ENCODE measurements at regions not wholly inside any gene's neighbourhood (a gene's known extent, or its start where the extent isn't known, plus 50 kb on each side); places are given as distances from the start of the nearest gene placed in this dataset.
"Not testable (repeated sequence)": the region's sequence is repeated elsewhere in the genome, so short reads cannot be mapped to it uniquely, and the experiment has no call there.

GRCh38 chr6:77263003-77263402 lies 200.3 kb downstream of the HTR1B start:
- H3K9me2 ChIP-seq (replicated peaks; ENCODE audit: insufficient read depth), result no peaks in the 10 kb centered on the region
- H3K9me3 ChIP-seq (ENCODE audit: low read depth), result no peaks in the 10 kb centered on the region
- TF ChIP-seq CTCF (IDR thresholded peaks at IDR 0.05; ENCODE audit: poor library complexity) (no peak), EZH2phosphoT487 (IDR thresholded peaks at IDR 0.05; ENCODE audit: low read depth, severe bottlenecking, unreplicated experiment) (no peak), EZH2 (IDR thresholded peaks at IDR 0.05; ENCODE audit: borderline replicate concordance) (no peak)
- no peaks in the 10 kb centered on the region for H3K79me2 ChIP-seq
- no peak overlapping the region for H3K4me3 ChIP-seq
- H3K36me3 ChIP-seq (replicated peaks; ENCODE audit: insufficient read depth, low read depth), result no peaks in the 10 kb centered on the region
- no peak for DNase-seq (ENCODE audit: low spot score)
- no peak overlapping the region for H3K27ac ChIP-seq
- H3K4me2 ChIP-seq, result no peak overlapping the region
- WGBS (ENCODE audit: low lambda C conversion rate, missing lambda C conversion rate), result 76% methylated on average over 2 of the region's 2 CpGs
- no peaks in the 10 kb centered on the region for H4K20me1 ChIP-seq (ENCODE audit: insufficient read depth, poor library complexity, severe bottlenecking)
- no peaks in the 10 kb centered on the region for H3K27me3 ChIP-seq
- no peaks in the 10 kb centered on the region for H3K4me1 ChIP-seq (ENCODE audit: insufficient read depth)
- no peak overlapping the region for H2AFZ ChIP-seq

GRCh38 chr6:77251801-77252200 lies 211.5 kb downstream of the HTR1B start:
- H3K4me1 ChIP-seq (ENCODE audit: insufficient read depth); H3K36me3 ChIP-seq (replicated peaks; ENCODE audit: insufficient read depth, low read depth): not testable (repeated sequence)
- 90% methylated on average over 7 of the region's 7 CpGs for WGBS (ENCODE audit: low lambda C conversion rate, missing lambda C conversion rate)

GRCh38 chr6:77249560-77249959 lies 213.7 kb downstream of the HTR1B start:
- H3K27me3 ChIP-seq, result no peaks in the 10 kb centered on the region
- no peak overlapping the region for H3K4me3 ChIP-seq
- no peak for DNase-seq (ENCODE audit: low spot score)
- WGBS (ENCODE audit: low lambda C conversion rate, missing lambda C conversion rate), result 81% methylated on average over 1 of the region's 1 CpG
- TF ChIP-seq EZH2 (IDR thresholded peaks at IDR 0.05; ENCODE audit: borderline replicate concordance) (no peak), CTCF (IDR thresholded peaks at IDR 0.05; ENCODE audit: poor library complexity) (no peak), EZH2phosphoT487 (IDR thresholded peaks at IDR 0.05; ENCODE audit: low read depth, severe bottlenecking, unreplicated experiment) (no peak)
- no peaks in the 10 kb centered on the region for H3K9me3 ChIP-seq (ENCODE audit: low read depth)
- H3K9me2 ChIP-seq (replicated peaks; ENCODE audit: insufficient read depth), result peaks cover 3% of the 10 kb centered on the region
- H3K27ac ChIP-seq, result no peak overlapping the region
- H3K79me2 ChIP-seq, result no peaks in the 10 kb centered on the region
- H3K36me3 ChIP-seq (replicated peaks; ENCODE audit: insufficient read depth, low read depth), result no peaks in the 10 kb centered on the region
- no peaks in the 10 kb centered on the region for H4K20me1 ChIP-seq (ENCODE audit: insufficient read depth, poor library complexity, severe bottlenecking)
- H3K4me1 ChIP-seq (ENCODE audit: insufficient read depth), result no peaks in the 10 kb centered on the region
- H2AFZ ChIP-seq, result no peak overlapping the region
- no peak overlapping the region for H3K4me2 ChIP-seq

More at GRCh38 chr6:77251801-77252200, 211.5 kb downstream of the HTR1B start:
- not testable (repeated sequence) for H3K27me3 ChIP-seq; H3K79me2 ChIP-seq; H3K27ac ChIP-seq; DNase-seq (ENCODE audit: low spot score); H3K4me3 ChIP-seq; H4K20me1 ChIP-seq (ENCODE audit: insufficient read depth, poor library complexity, severe bottlenecking); H3K9me2 ChIP-seq (replicated peaks; ENCODE audit: insufficient read depth); H3K4me2 ChIP-seq; H3K9me3 ChIP-seq (ENCODE audit: low read depth); H2AFZ ChIP-seq

GRCh38 chr6:77245026-77245425 lies 218.3 kb downstream of the HTR1B start:
- Histone ChIP-seq H3K36me3 (replicated peaks; ENCODE audit: insufficient read depth, low read depth) (no peaks in the 10 kb centered on the region), H3K4me3 (no peak overlapping the region), H3K27ac (no peak overlapping the region), H3K9me2 (replicated peaks; ENCODE audit: insufficient read depth) (peaks cover 3% of the 10 kb centered on the region), H3K79me2 (no peaks in the 10 kb centered on the region), H3K4me1 (ENCODE audit: insufficient read depth) (no peaks in the 10 kb centered on the region), H3K27me3 (no peaks in the 10 kb centered on the region), H3K4me2 (no peak overlapping the region), H4K20me1 (ENCODE audit: insufficient read depth, poor library complexity, severe bottlenecking) (no peaks in the 10 kb centered on the region), H2AFZ (no peak overlapping the region), H3K9me3 (ENCODE audit: low read depth) (no peaks in the 10 kb centered on the region)
- 76% methylated on average over 2 of the region's 2 CpGs for WGBS (ENCODE audit: low lambda C conversion rate, missing lambda C conversion rate)
- TF ChIP-seq EZH2 (IDR thresholded peaks at IDR 0.05; ENCODE audit: borderline replicate concordance) (no peak), EZH2phosphoT487 (IDR thresholded peaks at IDR 0.05; ENCODE audit: low read depth, severe bottlenecking, unreplicated experiment) (no peak), CTCF (IDR thresholded peaks at IDR 0.05; ENCODE audit: poor library complexity) (no peak)
- no peak for DNase-seq (ENCODE audit: low spot score)

Data from hepatocyte (in vitro differentiated cells).